Vagina (tissue), 2 donors: ENCODE measurements at regions not wholly inside any gene's neighbourhood (a gene's known extent, or its start where the extent isn't known, plus 50 kb on each side); places are given as distances from the start of the nearest gene placed in this dataset.

ENCODE experiments used
- POLR2A ChIP-seq, 2 donors: fragments of 450-650 bp; IDR thresholded peaks; one replicate each; pipeline ENCODE4 v1.6.1; 2017; ENCODE audit warnings: antibody characterized with exemption in 2 of 2, mild to moderate bottlenecking in 2 of 2, moderate library complexity in 2 of 2
- POLR2AphosphoS5 ChIP-seq, 2 donors: sonication (generic); formaldehyde crosslinking; IDR thresholded peaks; one replicate each; pipeline ENCODE4 v1.9.0; 2017; ENCODE audit warnings: antibody characterized with exemption in 2 of 2, mild to moderate bottlenecking in 2 of 2, low read depth in 1 of 2; ENCODE audit not compliant: insufficient read depth in 1 of 2
- TF ChIP-seq, protein P1 (sequence below), 3 experiments: fragments of 450-650 bp in 2 of 3; fragments of 200-600 bp in 1 of 3; sonication (generic) in 1 of 3; IDR thresholded peaks; one replicate each; pipeline ENCODE4 v1.5.1; 2017 to 2019; ENCODE audit warnings: antibody characterized with exemption in 3 of 3, mild to moderate bottlenecking in 2 of 3, moderate library complexity in 2 of 3

DNA sequence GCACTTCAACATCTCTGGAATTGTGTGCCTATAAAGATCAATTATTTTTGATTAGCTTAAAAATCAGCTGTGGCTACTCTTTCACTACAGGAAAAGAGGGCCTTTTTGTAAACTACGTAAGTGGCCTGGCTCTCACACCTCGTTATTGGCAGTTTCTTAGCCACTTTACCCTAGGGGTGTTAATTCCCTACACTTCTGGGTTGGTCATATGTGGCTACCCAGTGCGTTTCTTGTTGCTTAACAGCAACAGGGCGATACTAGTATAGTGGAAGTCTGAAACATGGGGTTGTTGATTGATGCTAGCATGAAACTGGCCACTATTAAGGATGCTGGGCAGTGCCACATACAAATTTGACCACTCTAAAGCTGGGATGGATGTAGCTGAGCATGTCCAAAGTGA is 174.7 kb upstream of the CDH12 start:
- TF ChIP-seq, protein P1, sequence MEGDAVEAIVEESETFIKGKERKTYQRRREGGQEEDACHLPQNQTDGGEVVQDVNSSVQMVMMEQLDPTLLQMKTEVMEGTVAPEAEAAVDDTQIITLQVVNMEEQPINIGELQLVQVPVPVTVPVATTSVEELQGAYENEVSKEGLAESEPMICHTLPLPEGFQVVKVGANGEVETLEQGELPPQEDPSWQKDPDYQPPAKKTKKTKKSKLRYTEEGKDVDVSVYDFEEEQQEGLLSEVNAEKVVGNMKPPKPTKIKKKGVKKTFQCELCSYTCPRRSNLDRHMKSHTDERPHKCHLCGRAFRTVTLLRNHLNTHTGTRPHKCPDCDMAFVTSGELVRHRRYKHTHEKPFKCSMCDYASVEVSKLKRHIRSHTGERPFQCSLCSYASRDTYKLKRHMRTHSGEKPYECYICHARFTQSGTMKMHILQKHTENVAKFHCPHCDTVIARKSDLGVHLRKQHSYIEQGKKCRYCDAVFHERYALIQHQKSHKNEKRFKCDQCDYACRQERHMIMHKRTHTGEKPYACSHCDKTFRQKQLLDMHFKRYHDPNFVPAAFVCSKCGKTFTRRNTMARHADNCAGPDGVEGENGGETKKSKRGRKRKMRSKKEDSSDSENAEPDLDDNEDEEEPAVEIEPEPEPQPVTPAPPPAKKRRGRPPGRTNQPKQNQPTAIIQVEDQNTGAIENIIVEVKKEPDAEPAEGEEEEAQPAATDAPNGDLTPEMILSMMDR (IDR thresholded peaks at IDR 0.05) = no peak
- TF ChIP-seq POLR2A (IDR thresholded peaks at IDR 0.05) = no peak
- no peak for TF ChIP-seq POLR2AphosphoS5 (IDR thresholded peaks at IDR 0.05; ENCODE audit: insufficient read depth in 1 of 2, low read depth in 1 of 2)
